K562 (cell line): ENCODE measurements at regions not wholly inside any gene's neighbourhood (a gene's known extent, or its start where the extent isn't known, plus 50 kb on each side); places are given as distances from the start of the nearest gene placed in this dataset.
A peak's percentile ranks its signal among the peaks of the same experiment; 100 is the strongest.

Experiments
- FUS ChIP-seq: fragments of 200-400 bp; formaldehyde crosslinking; optimal IDR thresholded peaks from 2 replicates; pipeline ENCODE3; 2017; ENCODE audit warnings: low read depth, low read length
- HOXB6 ChIP-seq: fragments of 250-450 bp; sonication (Bioruptor Pico); IDR thresholded peaks from 2 replicates; pipeline ENCODE4 v1.5.1; 2022; ENCODE audit warnings: mild to moderate bottlenecking, borderline replicate concordance
- KLF6 ChIP-seq: fragments of 250-450 bp; sonication (Bioruptor Pico); IDR thresholded peaks from 2 replicates; pipeline ENCODE4 v1.4.0; 2020; ENCODE audit warnings: mild to moderate bottlenecking, moderate library complexity, borderline replicate concordance
- MAZ ChIP-seq, 2 experiments: fragments of 450-650 bp in 1 of 2; sonication (generic) in 1 of 2; formaldehyde crosslinking; IDR thresholded peaks in 1 of 2; conservative IDR thresholded peaks in 1 of 2; 2 replicates each; pipeline versions ENCODE4 v1.4.0 to v1.5.0; 2020; ENCODE audit warnings: mild to moderate bottlenecking in 1 of 2, missing genetic modification reagents in 1 of 2
- SP1 ChIP-seq: sonication (generic); formaldehyde crosslinking; IDR thresholded peaks from 2 replicates; pipeline ENCODE4 v1.8.1; 2022; ENCODE audit warnings: mild to moderate bottlenecking, missing genetic modification reagents
- ZNF23 ChIP-seq: fragments of 250-450 bp; sonication (Bioruptor Pico); IDR thresholded peaks from 2 replicates; pipeline ENCODE4 v1.4.0; 2020; ENCODE audit warnings: mild to moderate bottlenecking
- ZNF239 ChIP-seq: fragments of 250-450 bp; sonication (Bioruptor Pico); IDR thresholded peaks from 2 replicates; pipeline ENCODE4 v1.4.0; 2020; ENCODE audit warnings: mild to moderate bottlenecking
- TF ChIP-seq, protein P1 (sequence below): fragments of 450-650 bp; IDR thresholded peaks from 2 replicates; pipeline ENCODE4 v1.6.1; 2017; ENCODE audit warnings: antibody characterized with exemption, mild to moderate bottlenecking
- TF ChIP-seq, protein P2 (sequence below): fragments of 250-450 bp; sonication (Bioruptor Pico); IDR thresholded peaks from 2 replicates; pipeline ENCODE4 v1.8.0; 2021; ENCODE audit warnings: mild to moderate bottlenecking, moderate library complexity

DNA sequence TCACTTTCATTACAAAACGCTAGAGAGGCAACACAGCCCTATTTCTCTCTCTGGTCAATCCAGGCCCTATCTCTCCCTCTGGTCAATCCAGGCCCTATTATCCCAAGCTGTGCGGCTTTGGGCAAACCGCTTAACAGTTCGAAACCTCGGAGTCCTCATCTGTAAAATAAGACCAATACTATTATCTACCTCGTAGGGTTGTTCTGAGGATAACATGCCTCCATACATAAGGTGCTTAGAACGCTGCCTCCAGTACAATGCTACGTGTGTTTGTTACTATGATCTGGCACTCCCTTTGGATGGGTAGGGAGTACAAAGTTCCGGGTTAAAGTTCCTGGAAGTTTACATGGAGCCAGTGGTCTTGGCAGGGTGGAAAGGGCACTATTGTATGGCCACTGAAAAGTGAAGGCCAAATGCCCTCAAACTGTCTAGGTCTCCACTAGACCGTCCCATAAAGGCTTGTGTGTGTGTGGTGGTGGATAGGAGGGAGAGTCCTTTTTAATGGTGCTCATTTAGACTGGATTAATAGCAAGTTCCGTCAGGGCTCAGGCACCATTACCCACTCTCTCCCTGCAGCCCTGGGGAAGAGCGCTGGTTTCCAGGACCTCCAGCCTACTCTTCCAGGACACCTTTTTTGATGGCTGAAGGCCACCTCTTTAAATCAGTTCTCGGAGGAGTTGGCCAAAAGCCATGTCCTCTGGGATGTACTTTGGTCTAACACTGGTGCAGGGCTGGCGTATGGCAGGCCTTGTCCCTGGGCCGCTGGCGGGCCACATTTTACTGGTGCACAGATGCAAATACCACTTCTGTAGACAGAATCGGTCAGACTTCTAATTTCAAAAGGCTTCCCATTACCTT is 75.6 kb upstream of the BCOR start (continued):
- TF ChIP-seq, protein P1, sequence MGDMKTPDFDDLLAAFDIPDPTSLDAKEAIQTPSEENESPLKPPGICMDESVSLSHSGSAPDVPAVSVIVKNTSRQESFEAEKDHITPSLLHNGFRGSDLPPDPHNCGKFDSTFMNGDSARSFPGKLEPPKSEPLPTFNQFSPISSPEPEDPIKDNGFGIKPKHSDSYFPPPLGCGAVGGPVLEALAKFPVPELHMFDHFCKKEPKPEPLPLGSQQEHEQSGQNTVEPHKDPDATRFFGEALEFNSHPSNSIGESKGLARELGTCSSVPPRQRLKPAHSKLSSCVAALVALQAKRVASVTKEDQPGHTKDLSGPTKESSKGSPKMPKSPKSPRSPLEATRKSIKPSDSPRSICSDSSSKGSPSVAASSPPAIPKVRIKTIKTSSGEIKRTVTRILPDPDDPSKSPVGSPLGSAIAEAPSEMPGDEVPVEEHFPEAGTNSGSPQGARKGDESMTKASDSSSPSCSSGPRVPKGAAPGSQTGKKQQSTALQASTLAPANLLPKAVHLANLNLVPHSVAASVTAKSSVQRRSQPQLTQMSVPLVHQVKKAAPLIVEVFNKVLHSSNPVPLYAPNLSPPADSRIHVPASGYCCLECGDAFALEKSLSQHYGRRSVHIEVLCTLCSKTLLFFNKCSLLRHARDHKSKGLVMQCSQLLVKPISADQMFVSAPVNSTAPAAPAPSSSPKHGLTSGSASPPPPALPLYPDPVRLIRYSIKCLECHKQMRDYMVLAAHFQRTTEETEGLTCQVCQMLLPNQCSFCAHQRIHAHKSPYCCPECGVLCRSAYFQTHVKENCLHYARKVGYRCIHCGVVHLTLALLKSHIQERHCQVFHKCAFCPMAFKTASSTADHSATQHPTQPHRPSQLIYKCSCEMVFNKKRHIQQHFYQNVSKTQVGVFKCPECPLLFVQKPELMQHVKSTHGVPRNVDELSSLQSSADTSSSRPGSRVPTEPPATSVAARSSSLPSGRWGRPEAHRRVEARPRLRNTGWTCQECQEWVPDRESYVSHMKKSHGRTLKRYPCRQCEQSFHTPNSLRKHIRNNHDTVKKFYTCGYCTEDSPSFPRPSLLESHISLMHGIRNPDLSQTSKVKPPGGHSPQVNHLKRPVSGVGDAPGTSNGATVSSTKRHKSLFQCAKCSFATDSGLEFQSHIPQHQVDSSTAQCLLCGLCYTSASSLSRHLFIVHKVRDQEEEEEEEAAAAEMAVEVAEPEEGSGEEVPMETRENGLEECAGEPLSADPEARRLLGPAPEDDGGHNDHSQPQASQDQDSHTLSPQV = no peak
- TF ChIP-seq ZNF23 (CRISPR knock-in tag) (no peak), KLF6 (no peak), SP1 (CRISPR knock-in tag) (peak; percentile 19; the same call in 1 of the 2 replicates), ZNF239 (CRISPR knock-in tag) (no peak), FUS (no peak), MAZ (CRISPR knock-in tag; conservative IDR thresholded peaks at IDR 0.05 in 1 of 2, IDR thresholded peaks at IDR 0.05 in 1 of 2) (no peak), HOXB6 (CRISPR knock-in tag) (no peak)
- TF ChIP-seq, protein P2, sequence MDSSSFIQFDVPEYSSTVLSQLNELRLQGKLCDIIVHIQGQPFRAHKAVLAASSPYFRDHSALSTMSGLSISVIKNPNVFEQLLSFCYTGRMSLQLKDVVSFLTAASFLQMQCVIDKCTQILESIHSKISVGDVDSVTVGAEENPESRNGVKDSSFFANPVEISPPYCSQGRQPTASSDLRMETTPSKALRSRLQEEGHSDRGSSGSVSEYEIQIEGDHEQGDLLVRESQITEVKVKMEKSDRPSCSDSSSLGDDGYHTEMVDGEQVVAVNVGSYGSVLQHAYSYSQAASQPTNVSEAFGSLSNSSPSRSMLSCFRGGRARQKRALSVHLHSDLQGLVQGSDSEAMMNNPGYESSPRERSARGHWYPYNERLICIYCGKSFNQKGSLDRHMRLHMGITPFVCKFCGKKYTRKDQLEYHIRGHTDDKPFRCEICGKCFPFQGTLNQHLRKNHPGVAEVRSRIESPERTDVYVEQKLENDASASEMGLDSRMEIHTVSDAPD (CRISPR knock-in tag) = no peak
